ENCODE measurements at regions not wholly inside any gene's neighbourhood (a gene's known extent, or its start where the extent isn't known, plus 50 kb on each side); places are given as distances from the start of the nearest gene placed in this dataset.

GRCh38 chr14:85276979-85277228 is 253.0 kb upstream of the FLRT2 start:
- no peak for DNase-seq (ENCODE audit: low spot score)

DNA sequence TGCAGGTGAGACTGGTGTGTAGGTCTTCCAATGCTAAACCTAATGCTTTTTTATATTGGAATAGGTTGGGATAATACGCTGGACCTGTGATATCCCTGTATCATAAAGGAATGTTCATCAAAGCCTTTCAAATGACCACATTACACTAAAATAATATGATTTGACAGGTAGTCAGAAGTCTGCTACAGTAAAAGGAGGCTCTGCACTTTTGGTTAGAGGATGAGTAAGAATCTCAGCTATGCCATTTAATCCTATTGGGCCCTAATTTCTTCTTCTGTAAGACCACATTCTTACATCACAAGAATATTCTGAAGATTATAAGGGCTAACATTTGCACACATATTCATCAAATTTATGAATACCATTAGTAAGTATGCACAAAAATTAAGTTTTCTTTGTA is 250.5 kb upstream of the FLRT2 start:
- no peak for DNase-seq (ENCODE audit: low spot score)

- DNase-seq (ENCODE audit: low spot score): no peak
These were observed 249.9 kb upstream of the FLRT2 start for GRCh38 chr14:85280074-85280473.

DNA sequence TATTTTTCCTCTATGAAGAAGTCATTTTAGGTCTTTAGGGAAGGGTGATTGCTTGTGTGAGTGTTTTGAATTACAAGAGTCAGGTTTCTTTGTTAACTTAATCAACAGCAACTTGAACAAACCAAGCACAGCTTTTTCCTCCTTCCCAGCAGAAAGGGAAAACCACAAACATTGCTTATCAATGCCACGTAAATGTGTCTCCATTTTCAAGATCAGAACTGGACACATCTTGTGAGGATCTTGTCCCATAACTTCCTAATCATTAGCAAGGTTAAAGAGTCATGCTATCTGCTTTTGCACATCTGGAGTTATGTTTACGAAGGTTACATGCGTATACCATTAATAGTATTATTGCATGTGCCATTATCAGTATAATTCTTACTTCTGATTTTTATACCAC is 248.0 kb upstream of the FLRT2 start:
- no peak for DNase-seq (ENCODE audit: low spot score)

DNA sequence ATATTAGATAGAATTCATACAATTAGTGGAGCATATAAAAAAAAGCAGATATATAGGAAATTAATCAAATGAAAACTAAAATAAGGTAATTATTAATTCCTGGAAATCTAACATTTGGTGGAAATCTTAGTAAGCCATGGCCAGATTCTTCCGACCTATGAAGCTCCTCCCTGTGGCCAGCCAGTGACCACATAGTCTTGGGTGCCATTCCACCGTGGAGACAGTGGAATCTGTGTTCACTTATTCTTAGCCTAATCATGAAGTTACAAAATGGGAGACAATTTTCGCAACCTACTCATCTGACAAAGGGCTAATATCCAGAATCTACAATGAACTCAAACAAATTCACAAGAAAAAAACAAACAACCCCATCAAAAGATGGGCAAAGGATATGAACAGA is 241.9 kb upstream of the FLRT2 start:
- DNase-seq (ENCODE audit: low spot score): no peak

DNA sequence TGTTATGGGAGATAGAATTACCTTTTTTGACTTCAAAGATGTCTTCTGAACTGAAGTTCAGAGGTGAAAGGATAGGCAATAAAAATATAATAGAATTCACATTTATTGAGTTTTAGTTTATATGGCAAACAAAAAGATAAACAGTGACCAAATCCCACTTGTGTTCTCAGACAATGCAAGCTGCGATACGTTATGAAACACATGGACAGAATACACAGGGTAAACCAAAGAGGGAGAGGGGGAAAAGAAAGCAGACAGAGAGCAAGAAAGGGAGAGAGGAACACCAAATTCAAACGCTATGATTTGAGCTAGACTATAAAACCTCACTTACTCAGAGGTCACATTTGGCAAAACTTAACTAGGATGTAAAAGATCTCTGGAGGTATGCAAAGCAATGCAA is 238.2 kb upstream of the FLRT2 start:
- no peak for DNase-seq (ENCODE audit: low spot score)

- no peak for DNase-seq (ENCODE audit: low spot score)
These were observed 236.2 kb upstream of the FLRT2 start for GRCh38 chr14:85293612-85294234.

- no peak for DNase-seq (ENCODE audit: low spot score)
These were observed 234.6 kb upstream of the FLRT2 start for GRCh38 chr14:85295318-85295717.

DNA sequence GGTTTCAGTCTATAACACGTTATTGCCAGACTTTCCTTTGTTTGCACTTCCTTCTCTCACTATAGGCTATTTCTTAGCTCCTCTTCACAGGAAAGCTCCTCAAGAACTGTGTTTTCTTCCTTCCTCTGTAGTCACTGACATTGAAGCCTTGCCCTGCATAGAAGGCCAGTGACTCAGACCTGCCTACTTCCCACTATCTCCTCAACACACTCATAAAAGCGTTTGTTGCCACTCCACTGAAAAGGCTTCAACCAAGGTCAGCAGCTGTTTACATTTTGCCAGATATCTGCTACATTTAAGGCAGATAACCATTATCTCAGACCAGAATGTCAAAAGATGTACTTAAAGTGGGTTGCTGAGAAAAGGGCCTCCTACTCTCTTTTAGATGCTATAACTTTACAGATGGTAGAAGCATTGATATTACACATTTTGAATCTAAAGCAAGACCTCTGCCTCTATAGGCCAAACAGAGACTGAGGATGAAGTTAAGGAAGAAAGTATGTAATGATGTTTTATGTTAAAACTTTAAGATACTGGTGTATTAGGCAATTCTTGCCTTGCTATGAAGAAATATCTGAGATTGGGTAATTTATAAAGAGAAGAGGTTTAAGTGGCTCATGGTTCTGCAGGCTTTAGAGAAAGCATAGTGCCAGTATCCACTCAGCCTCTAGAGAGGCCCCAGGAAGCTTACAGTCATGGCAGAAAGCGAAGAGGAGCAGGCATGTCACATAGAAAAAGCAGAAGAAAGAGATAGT is 233.3 kb upstream of the FLRT2 start:
- DNase-seq (ENCODE audit: low spot score): no peak

DNA sequence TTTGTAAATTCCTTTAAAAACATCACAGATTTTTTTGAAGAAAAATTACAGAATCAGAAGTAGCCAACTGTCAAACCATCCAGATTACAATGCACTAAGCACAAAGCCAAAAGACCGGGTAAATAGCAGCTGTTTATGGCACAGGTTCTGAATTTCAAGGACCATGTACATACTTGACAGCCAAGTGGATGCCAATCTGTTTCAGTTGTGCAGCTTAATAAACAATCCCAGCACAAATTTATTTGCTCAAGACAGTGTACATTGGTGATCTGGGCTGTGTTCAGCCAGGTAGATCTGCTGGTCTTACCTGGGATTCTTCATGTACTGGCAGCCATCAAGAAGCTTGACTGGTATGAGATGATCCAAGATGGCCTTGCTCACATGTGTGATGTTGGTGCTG is 229.8 kb upstream of the FLRT2 start:
- no peak for DNase-seq (ENCODE audit: low spot score)

DNA sequence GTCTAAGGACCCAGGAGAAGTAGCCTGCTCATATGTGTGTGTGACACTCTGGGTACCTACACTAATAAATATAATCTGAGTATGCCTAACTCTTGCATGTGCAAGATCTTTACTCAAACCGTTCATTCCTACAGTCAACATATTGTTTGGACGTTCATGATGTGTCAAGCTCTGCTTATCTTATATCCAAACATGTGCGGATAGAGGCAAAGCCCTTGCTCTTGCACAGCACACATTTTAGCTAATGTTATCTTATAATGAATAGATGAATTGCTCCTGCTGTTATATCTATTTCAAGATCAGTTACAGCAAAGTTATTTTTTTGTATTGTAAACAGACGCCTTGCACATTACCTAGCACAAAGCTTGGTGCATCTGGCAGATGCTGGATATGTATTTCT is 228.4 kb upstream of the FLRT2 start:
- no peak for DNase-seq (ENCODE audit: low spot score)

DNA sequence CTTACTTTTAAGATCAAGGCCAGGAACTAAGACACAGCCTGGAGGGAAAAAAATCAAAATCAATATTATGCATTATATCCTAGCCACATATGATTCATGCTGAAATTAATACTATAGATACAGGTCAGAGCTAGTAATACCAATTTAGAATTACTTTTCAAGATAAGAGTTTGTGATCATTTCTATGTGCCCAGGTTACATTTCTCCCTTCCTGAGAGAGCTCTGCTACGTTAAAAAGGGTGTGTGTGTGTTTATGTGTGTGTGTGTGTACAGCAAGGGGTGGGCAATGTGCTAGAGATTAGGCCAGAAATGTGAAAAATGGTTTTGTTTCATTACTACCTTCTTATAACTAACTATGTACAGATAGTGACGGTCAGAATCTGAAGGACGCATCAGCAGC is 223.9 kb upstream of the FLRT2 start:
- no peak for DNase-seq (ENCODE audit: low spot score)

GRCh38 chr14:85308531-85309300 is 221.2 kb upstream of the FLRT2 start:
- DNase-seq (ENCODE audit: low spot score): no peak

- DNase-seq (ENCODE audit: low spot score): no peak
These were observed 219.3 kb upstream of the FLRT2 start for GRCh38 chr14:85310491-85311272.

DNA sequence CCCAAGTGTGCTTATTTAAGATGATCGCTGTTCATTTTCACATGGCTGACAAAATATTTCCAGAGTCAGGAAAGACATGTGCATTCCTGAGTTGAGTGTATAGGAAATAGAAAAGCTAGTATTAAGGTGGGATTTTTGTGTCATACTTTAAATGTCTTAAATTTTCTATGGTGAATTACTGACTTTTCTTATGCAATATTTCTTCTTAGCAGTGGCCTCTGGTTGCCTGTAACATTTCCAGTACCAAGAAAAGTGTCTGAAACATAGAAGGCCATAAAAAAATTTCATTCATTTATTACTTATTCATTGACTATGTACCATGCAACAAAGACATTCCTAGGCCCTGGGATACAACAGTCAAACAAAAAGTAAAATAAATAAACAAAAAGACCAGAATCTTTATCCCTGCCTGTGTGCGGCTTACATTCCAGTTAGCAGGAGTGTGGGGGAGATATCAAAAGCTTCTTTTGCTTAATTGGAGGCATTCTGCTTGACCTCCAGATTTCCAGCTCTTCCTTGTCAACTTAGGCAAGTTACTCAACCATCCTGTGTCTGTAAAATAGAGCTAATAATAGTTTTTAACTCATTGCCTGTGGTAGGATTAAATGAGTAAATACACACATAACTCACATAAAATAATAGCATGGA is 216.3 kb upstream of the FLRT2 start:
- DNase-seq (ENCODE audit: low spot score): no peak

DNA sequence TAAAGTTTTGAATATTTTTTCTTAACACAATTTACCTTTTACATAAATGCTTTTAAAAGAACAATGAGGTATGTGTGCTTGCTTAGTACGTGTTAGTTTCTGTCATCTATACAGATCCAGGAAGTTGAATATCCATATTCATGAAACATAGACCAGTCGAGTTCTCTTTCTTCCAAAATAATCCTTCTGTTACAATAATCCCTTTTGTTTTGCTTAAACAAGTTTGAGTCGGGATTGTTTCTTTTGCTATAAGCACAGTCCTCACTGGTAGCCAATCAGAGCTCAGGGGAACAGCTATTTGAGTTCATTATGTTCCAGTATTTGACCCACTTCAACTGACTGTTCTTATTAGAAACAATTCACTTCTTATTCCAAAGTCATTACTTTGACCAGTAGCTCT is 214.7 kb upstream of the FLRT2 start:
- no peak for DNase-seq (ENCODE audit: low spot score)

GRCh38 chr14:85315733-85316290 is 214.1 kb upstream of the FLRT2 start:
- DNase-seq (ENCODE audit: low spot score): no peak

GRCh38 chr14:85316701-85317410 is 213.1 kb upstream of the FLRT2 start:
- no peak for DNase-seq (ENCODE audit: low spot score)

- DNase-seq (ENCODE audit: low spot score): no peak
These were observed 212.4 kb upstream of the FLRT2 start for GRCh38 chr14:85317491-85318021.

DNA sequence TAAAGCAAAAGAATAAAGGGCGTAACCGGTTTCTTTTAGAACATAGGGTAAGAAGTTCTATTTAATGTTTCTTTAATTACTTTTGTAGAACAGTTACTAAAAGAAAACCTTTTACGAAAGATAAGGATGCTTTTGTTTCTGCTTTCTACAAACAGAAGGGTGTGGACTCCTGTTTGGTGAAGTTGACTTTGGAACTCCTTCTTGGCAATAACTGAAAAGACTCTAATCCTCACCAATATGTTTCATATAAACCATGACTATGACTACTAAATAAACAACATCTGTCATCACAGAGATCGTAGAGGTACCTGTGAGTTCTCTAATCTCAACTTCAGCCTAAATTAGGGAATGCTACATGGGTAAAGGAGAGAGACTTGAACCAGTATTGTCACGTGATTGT is 210.8 kb upstream of the FLRT2 start:
- DNase-seq (ENCODE audit: low spot score): no peak

Measured in CD4-positive, alpha-beta T cell treated with Interleukin-6 at 100 ng/mL for 8 hours (primary cell).